Glutamatergic neuron (in vitro differentiated cells): ENCODE measurements at regions not wholly inside any gene's neighbourhood (a gene's known extent, or its start where the extent isn't known, plus 50 kb on each side); places are given as distances from the start of the nearest gene placed in this dataset.

ENCODE experiments used
- DNase-seq: peaks from one replicate; pipeline ENCODE4 v3.0.0; 2022
- H3K27ac Mint-ChIP-seq: one replicate; pipeline ENCODE4 v1.8.0; 2020; ENCODE audit warnings: mild to moderate bottlenecking, mixed read lengths, inconsistent platforms; ENCODE audit not compliant: unreplicated experiment
- H3K27me3 Mint-ChIP-seq: one replicate; pipeline ENCODE4 v1.8.0; 2020; ENCODE audit warnings: mild to moderate bottlenecking, moderate library complexity, mixed read lengths, inconsistent platforms; ENCODE audit not compliant: unreplicated experiment
- H3K36me3 Mint-ChIP-seq: one replicate; pipeline ENCODE4 v1.8.0; 2020; ENCODE audit warnings: mild to moderate bottlenecking, mixed read lengths, inconsistent platforms; ENCODE audit not compliant: unreplicated experiment
- H3K4me1 Mint-ChIP-seq: one replicate; pipeline ENCODE4 v1.8.0; 2020; ENCODE audit warnings: mild to moderate bottlenecking, low read depth, mixed read lengths, inconsistent platforms; ENCODE audit not compliant: unreplicated experiment
- H3K4me3 Mint-ChIP-seq: one replicate; pipeline ENCODE4 v1.8.0; 2020; ENCODE audit warnings: mild to moderate bottlenecking, mixed read lengths, inconsistent platforms; ENCODE audit not compliant: unreplicated experiment
- H3K9me3 Mint-ChIP-seq: one replicate; pipeline ENCODE4 v1.8.0; 2020; ENCODE audit warnings: mild to moderate bottlenecking, moderate library complexity, mixed read lengths, inconsistent platforms; ENCODE audit not compliant: unreplicated experiment
- TF ChIP-seq, protein P1 (sequence below): fragments of 200-600 bp; sonication (generic); IDR thresholded peaks from one replicate; pipeline ENCODE4 v1.5.0; 2021; ENCODE audit not compliant: partially characterized antibody, unreplicated experiment

DNA sequence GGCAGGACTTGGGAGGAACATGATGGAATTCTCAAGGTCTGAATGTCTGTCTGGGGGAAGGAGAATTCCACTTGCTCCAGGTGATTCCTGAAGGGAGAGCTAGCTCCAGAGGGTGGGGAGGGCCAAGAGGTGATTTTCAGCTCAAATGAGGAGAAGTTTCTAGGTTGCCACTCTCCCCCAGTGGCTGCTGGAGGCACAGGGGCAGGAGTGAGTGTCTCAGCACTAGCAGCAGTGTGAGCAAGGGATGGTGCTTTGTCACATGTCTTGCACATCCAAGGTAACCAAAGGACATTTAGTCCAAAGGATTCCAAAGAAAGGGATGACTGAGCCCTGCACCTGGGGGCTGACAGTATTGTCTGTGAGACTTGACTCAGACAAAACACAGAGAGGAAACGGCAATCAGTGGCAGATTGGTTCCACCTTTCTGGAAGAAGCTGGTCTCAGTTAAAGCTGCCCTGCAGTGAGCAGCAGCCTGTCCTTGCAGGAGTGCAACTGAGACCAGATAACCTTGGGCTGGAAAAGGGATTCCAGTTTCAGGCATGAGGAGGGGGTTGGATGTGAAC lies 51.2 kb upstream of the PCBD1 start:
- Mint-ChIP-seq H3K27ac (no peak overlapping the region), H3K27me3 (peaks cover 9% of the 10 kb centered on the region), H3K36me3 (peaks cover 7% of the 10 kb centered on the region), H3K9me3 (peaks cover 6% of the 10 kb centered on the region), H3K4me3 (no peak overlapping the region), H3K4me1 (no peaks in the 10 kb centered on the region)
- TF ChIP-seq, protein P1, sequence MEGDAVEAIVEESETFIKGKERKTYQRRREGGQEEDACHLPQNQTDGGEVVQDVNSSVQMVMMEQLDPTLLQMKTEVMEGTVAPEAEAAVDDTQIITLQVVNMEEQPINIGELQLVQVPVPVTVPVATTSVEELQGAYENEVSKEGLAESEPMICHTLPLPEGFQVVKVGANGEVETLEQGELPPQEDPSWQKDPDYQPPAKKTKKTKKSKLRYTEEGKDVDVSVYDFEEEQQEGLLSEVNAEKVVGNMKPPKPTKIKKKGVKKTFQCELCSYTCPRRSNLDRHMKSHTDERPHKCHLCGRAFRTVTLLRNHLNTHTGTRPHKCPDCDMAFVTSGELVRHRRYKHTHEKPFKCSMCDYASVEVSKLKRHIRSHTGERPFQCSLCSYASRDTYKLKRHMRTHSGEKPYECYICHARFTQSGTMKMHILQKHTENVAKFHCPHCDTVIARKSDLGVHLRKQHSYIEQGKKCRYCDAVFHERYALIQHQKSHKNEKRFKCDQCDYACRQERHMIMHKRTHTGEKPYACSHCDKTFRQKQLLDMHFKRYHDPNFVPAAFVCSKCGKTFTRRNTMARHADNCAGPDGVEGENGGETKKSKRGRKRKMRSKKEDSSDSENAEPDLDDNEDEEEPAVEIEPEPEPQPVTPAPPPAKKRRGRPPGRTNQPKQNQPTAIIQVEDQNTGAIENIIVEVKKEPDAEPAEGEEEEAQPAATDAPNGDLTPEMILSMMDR = no peak
- DNase-seq = no peak

DNA sequence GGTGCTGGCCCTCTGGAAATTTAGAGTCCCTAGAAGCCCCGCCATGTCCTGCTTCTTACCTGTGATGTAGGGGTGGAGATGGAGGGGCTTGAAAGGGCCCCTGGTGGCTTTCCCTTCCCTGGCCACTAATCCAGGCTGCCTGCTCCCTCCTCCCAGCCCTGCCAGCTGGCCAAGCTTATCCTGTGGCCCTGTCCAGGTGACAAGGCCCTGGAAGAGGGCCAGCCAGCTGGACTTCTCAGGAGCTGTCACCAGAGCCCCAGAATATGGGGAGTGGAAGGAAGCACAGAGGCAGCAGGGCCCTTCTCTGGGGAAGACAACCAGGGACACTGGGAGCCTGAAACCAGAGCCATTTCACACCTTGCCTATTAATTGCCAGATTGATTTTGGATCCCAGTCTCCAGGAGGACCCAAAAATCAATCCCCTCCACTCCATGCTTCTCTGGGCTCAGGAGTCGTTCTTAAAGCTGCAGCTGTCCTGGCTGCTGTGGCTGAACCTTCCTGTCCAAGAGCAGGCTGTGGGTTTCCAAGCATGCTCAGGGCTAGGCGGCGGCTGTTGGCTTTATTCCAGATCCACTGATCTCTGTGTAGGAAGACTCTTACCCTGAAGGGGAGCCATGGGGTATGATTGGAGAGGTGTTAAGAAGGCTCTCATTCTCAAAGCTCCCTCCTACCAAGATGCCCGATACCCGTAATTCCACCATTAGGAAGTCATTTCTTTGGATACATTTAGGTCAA lies 52.6 kb upstream of the PCBD1 start:
- peaks cover 10% of the 10 kb centered on the region for H3K27me3 Mint-ChIP-seq
- H3K36me3 Mint-ChIP-seq = peaks cover 7% of the 10 kb centered on the region
- H3K4me1 Mint-ChIP-seq = no peaks in the 10 kb centered on the region
- H3K4me3 Mint-ChIP-seq = no peak overlapping the region
- TF ChIP-seq, protein P1 = no peak
- peaks cover 6% of the 10 kb centered on the region for H3K9me3 Mint-ChIP-seq
- no peak for DNase-seq
- H3K27ac Mint-ChIP-seq = no peak overlapping the region

DNA sequence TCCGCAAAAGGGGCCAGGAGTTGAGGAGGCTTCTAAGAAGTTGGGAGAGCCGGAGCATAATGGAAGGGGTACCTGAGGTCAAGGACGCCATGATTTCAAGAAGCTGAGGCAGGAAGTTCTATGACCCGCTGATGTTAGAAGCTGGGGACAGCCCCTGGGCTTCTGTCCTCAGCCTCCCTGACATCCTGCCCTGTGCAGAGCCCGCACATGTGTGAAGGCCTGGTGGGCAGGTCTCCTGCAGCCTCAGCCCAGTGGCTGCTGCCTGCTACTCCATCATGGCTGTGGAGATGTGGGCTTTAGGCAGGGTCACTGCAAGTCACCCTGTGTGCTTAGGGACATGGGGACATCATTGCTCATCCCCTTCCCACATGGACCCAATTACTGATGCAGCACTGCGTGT lies 53.8 kb upstream of the PCBD1 start:
- no peaks in the 10 kb centered on the region for H3K4me1 Mint-ChIP-seq
- TF ChIP-seq, protein P1 = no peak
- peaks cover under 1% of the 10 kb centered on the region for H3K36me3 Mint-ChIP-seq
- H3K4me3 Mint-ChIP-seq = no peak overlapping the region
- no peak for DNase-seq
- peaks cover 9% of the 10 kb centered on the region for H3K27me3 Mint-ChIP-seq
- no peak overlapping the region for H3K27ac Mint-ChIP-seq
- peaks cover 4% of the 10 kb centered on the region for H3K9me3 Mint-ChIP-seq

DNA sequence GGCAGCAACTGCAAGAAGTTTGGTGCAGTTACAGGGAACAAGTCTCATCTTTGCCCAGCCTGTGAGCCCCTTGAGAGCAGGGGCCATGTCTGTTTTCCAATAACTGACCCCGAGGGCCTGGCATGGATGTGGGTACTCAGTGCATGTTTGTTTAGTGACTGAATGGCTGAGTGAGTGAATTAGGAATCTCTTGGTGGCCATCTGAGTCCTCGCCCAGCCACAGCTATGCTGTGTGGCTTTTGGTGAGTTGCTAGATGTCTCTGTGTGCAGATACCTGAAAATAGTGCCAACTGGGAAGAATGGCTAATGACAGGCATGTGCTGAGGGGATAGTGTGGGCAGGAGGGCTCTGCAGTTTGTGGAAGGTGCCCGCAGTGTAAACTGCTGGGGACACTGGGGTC lies 54.4 kb upstream of the PCBD1 start:
- Mint-ChIP-seq H3K4me3 (no peak overlapping the region), H3K9me3 (peaks cover 4% of the 10 kb centered on the region), H3K36me3 (no peaks in the 10 kb centered on the region), H3K27me3 (peaks cover 9% of the 10 kb centered on the region), H3K4me1 (no peaks in the 10 kb centered on the region), H3K27ac (no peak overlapping the region)
- TF ChIP-seq, protein P1 = no peak
- DNase-seq = no peak

DNA sequence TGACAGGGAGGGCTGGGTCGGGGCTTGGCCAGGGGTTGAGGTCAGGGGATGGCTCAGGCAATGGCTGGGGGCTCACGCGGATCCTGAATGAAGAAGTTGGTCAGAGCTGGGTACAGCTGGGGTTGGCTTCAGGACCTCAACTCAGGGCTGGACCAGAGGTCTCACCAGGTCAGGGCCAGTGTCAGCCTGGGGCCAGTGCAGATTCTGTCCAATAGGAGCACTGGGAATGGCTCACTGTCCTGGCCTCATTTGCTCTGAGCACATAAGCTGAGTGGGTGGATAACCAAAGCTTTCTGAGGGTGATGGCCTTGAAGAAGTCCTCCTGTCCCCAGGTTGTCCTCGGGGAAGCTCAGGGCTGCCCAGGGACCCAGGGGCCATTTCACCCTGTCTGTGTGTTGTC lies 54.9 kb upstream of the PCBD1 start:
- H3K27ac Mint-ChIP-seq = no peak overlapping the region
- peaks cover 9% of the 10 kb centered on the region for H3K27me3 Mint-ChIP-seq
- H3K4me3 Mint-ChIP-seq = no peak overlapping the region
- DNase-seq = no peak
- TF ChIP-seq, protein P1 = no peak
- H3K9me3 Mint-ChIP-seq = peaks cover 4% of the 10 kb centered on the region
- no peaks in the 10 kb centered on the region for H3K4me1 Mint-ChIP-seq
- no peaks in the 10 kb centered on the region for H3K36me3 Mint-ChIP-seq
